HG02588 (cell line): ENCODE measurements at regions not wholly inside any gene's neighbourhood (a gene's known extent, or its start where the extent isn't known, plus 50 kb on each side); places are given as distances from the start of the nearest gene placed in this dataset.
"Not testable (repeated sequence)": the region's sequence is repeated elsewhere in the genome, so short reads cannot be mapped to it uniquely, and the experiment has no call there.

ENCODE experiments used
- ATAC-seq: cut with Tn5 transposase; IDR thresholded peaks from one replicate; pipeline ENCODE4 v1.9.1; 2021; ENCODE audit warnings: mild to moderate bottlenecking, moderate library complexity; ENCODE audit not compliant: unreplicated experiment

GRCh38 chr6:94269256-94269655 lies 849.9 kb upstream of the EPHA7 start:
- ATAC-seq, result no peak

- ATAC-seq, result no peak
Measured at GRCh38 chr6:94260765-94261164, 841.4 kb upstream of the EPHA7 start.

DNA sequence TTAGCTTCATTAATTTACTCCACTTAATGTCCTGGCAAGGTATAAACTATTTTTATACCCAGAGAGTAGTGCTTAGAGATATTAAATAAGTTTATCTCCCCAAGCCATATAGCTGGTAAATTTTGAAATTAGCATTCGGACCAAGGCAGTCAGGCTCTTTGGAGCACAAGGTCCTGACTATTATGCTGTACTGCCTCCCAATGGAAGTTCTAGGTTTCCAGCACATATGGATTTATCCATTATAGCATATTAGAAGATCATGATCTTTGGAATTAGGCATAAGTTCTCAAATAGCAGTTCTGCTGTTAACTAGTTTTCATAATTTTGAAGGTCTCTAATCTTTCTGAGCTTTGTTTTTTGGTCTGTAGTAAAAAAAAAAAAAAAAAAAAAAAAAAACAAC lies 835.3 kb upstream of the EPHA7 start:
- no peak for ATAC-seq

GRCh38 chr6:94251878-94252277 lies 832.5 kb upstream of the EPHA7 start:
- no peak for ATAC-seq

GRCh38 chr6:94245395-94245794 lies 826.0 kb upstream of the EPHA7 start:
- ATAC-seq, result no peak

- ATAC-seq, result no peak
Measured at GRCh38 chr6:94238868-94239267, 819.5 kb upstream of the EPHA7 start.

- no peak for ATAC-seq
Measured at GRCh38 chr6:94227741-94228140, 808.4 kb upstream of the EPHA7 start.

DNA sequence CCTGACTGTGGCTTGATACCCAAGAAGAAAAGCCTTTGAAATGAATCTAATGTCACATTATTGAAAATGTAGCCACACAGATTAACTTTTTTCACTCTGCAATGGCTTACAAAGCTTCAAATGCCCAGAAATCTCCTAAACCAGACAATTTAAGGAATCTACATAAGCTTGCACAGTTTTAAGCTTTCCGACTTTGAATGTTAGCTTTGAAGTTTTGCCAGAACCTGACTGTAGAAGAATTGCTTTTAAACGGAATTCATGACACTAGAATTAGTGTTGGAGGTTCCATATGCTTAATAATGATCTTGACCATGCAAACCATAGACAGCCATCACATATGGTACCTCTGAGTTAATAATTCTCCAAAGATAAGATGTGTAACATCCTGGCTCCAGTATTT lies 798.5 kb upstream of the EPHA7 start:
- ATAC-seq, result no peak

DNA sequence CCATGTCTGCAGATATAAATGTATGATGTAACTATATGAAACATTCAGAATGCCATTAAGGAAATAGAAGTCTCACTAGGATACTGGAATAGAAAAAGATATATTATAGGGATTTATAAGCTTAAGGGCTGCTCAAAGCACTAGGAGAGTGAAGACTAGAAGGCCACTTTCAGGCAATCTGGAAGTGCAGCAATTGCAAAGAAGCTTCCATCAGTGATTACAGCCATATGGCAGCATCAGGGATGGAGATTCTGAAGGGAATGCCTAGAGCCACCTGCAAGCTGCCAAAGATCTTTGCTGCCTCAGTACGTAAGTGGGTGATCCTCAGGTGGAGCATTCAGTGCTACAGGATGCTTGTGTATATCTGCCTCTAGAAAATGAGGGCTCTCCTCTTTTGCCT lies 796.2 kb upstream of the EPHA7 start:
- no peak for ATAC-seq

DNA sequence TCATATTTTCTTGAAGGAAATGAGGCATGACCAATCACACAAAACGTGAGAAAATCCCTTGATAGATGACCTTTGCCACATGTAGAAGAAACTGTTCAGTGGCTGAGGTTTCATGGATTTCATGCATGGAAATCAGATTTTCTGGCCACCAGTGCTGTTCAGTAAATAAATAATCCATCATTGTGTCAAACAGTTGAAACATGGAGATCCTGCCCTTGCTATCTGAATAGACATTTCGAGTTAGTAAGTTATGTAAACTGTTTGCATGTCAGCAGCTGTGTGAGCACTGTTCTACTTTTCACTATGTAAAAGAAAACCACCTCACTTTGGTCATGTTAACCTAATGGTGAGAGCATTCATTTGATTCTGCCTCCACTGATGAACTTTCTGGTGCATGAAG lies 793.9 kb upstream of the EPHA7 start:
- no peak for ATAC-seq

DNA sequence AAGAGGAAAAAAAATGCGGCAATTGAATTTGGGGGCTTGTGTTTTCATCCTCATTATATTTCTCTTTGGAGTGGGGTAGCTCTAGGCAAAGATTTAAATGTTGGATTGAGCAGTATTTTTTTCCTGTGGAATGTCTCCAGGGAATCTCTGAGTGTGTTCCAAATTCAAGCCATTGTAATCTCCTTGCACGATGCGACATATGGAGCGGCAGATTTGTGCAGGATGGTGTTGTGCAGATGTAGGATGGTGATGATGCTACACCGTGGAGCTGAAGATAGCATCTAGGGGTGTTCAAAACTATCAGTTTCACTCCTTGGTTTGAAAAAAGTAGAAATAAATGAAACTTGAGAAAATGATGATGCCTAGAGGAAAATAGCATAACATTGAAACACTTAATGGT lies 777.5 kb upstream of the EPHA7 start:
- ATAC-seq, result no peak

GRCh38 chr6:94190030-94190429 lies 770.7 kb upstream of the EPHA7 start:
- no peak for ATAC-seq

DNA sequence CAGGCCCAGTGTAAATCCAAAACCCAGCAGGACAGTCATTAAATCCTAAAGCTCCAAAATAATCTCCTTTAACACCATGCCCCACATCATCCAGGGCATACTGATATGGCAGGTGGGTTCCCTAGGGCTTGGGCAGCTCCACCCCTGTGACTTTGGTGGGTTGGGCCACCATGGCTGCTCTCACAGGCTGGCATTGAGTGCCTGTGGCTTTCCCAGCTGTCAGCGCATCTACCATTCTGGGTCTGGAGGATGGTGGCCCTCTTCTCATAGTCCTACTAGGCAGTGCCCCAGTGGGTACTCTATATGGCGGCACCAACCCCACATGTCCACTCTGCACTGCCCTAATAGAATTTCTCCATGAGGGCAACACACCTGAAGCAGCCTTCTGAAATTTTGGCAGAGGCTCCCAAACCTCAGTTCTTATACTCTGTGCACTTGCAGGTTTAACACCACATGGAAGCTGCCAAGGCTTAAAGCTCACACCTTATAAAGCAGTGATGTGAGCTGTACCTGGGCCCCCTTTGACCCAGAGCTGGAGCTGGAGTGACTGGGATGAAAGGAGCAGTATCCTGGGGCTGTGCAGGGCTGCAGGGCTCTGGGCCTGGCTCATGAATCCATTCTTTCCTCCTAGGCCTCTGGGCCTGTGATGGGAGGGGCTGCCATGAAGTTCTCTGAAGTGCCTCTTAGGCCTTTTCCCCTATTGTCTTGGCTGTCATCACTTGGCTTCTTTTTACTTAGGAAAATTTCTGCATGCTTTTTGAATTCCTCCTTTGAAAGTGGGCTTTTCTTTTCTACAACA lies 765.5 kb upstream of the EPHA7 start:
- no peak for ATAC-seq

DNA sequence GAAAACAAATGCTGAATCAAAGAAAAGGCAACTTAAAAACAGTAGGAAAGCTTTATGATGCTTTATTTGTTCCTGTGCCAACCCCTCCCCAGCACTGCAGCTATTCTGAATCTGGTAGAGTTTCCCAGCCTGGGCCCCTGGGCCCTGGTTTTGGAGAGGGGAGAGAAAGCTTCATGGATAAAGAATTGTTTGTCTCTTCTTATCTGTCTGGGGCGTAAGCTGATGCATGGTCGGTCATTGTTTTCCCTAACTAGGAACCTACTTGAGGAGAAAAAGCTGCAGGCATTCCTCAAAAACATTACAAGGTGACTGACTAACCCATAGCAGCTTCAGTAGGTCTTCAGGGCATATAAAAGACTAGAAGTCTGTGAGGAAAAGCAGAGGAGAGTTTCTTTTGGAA lies 758.1 kb upstream of the EPHA7 start:
- no peak for ATAC-seq

- ATAC-seq, result no peak
Measured at GRCh38 chr6:94175465-94175864, 756.1 kb upstream of the EPHA7 start.

DNA sequence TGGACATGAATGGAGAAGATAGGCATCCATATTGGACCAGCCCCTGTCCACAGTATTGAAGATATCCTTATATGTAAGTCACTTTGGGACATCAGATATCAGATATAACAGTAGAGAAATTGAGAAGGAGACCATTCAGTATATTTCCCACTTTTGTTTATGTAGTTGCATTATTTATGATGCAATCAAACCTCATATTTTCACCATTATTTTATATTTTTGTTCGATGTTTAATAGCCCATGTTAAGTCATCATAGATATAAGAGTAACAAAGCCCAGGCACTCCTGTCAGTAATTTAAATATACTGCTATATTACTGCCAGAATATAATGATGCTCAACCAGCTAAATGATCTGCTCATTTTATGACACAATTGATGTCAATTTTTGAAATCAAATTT lies 744.5 kb upstream of the EPHA7 start:
- no peak for ATAC-seq

DNA sequence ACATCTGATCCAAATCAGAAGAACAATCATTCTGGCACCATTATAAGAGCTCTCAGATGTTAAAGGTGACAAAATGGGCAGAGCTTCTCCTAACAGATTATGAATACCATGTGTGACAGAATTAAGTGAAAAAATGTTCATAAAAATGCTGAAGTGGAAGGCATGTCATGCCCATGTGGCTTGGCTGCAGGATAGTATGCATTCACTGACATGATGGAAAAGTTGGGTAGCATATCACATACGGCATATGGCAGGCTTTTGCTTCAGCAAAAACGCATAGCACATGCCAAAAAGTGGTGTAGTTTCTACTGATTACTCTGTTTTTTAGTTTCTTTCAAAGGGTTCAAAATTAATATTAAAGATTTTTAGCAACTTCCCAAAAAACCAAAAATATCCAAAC lies 731.5 kb upstream of the EPHA7 start:
- no peak for ATAC-seq

- no peak for ATAC-seq
Measured at GRCh38 chr6:94144807-94145206, 725.4 kb upstream of the EPHA7 start.

DNA sequence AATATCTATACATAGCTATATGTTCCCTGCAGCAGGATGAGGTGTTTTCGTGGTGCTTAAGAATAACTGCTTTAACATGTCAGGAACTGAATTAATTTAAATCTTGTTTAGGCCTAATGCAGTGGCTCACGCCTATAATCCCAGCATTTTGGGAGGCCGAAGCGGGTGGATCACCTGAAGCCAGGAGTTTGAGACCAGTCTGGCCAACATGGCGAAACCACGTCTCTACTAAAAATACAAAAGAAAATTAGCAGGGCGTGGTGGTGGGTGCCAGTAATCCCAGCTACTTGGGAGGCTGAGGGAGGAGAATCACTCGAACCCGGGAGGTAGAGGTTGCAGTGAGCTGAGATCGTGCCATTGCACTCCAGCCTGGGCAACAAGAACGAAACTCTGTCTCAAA lies 717.8 kb upstream of the EPHA7 start:
- not testable (repeated sequence) for ATAC-seq

DNA sequence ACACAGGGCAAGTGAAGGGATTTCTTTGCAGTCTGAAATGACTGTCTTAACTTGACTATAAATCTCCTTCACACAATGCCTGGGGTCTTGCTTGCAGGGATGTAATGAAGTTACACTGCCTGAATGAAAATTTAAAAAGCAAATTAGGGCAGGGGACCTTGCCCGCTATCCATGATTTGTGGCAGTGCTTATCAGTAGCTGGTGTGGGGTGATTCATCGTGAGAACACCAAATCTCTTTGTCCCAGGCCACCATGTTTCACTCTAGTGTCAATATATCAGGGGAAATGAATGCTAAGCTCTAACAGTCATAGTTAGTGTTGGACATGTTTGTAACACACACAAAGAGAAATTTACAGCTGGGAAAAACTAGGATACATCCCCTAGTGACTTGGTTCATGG lies 713.7 kb upstream of the EPHA7 start:
- no peak for ATAC-seq

DNA sequence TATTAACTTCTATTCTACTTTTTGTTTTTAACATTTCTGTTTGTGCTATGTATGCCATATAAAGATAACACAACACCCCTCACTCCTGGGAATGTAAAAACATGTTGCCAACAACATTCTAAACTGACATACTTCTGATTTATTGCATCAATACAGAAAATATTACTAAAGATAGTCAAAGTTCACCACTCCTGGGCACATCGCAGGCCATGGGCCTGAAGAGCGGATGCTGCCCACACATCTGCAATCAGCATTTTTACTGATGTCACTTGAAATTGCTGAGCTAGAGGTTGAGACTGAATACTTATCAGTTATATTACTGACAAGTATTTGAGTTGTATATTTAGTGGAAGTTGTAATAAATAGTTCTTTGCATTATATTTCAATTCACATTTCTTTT lies 711.9 kb upstream of the EPHA7 start:
- ATAC-seq, result no peak

GRCh38 chr6:94130478-94130877 lies 711.1 kb upstream of the EPHA7 start:
- no peak for ATAC-seq

GRCh38 chr6:94129926-94130325 lies 710.6 kb upstream of the EPHA7 start:
- ATAC-seq, result no peak
